Astrocyte of the hippocampus (primary cell): ENCODE measurements at regions not wholly inside any gene's neighbourhood (a gene's known extent, or its start where the extent isn't known, plus 50 kb on each side); places are given as distances from the start of the nearest gene placed in this dataset.
A peak's percentile ranks its signal among the peaks of the same experiment; 100 is the strongest.
"Not testable (repeated sequence)": the region's sequence is repeated elsewhere in the genome, so short reads cannot be mapped to it uniquely, and the experiment has no call there.

Source experiments
- DNase-seq: peaks from one replicate; pipeline ENCODE4 v3.0.0; 2011; ENCODE audit warnings: low read depth, low spot score

- DNase-seq: no peak
Observed at GRCh38 chr22:26082866-26083265, 86.4 kb upstream of the SEZ6L start.

- DNase-seq: peak; percentile 4
Observed at GRCh38 chr22:26086359-26086758, 82.9 kb upstream of the SEZ6L start.

- no peak for DNase-seq
Observed at GRCh38 chr22:26087816-26088215, 81.4 kb upstream of the SEZ6L start.

GRCh38 chr22:26090821-26091220 is 78.4 kb upstream of the SEZ6L start:
- DNase-seq: no peak

- not testable (repeated sequence) for DNase-seq
Observed at GRCh38 chr22:26094497-26094896, 74.8 kb upstream of the SEZ6L start.

GRCh38 chr22:26095256-26095956 is 73.9 kb upstream of the SEZ6L start:
- DNase-seq: no peak

GRCh38 chr22:26097411-26097810 is 71.9 kb upstream of the SEZ6L start:
- no peak for DNase-seq

- DNase-seq: no peak
Observed at GRCh38 chr22:26097840-26098239, 71.4 kb upstream of the SEZ6L start.

GRCh38 chr22:26103023-26103422 is 66.2 kb upstream of the SEZ6L start:
- DNase-seq: no peak

GRCh38 chr22:26106412-26106811 is 62.9 kb upstream of the SEZ6L start:
- DNase-seq: no peak

- DNase-seq: no peak
Observed at GRCh38 chr22:26109686-26110315, 59.5 kb upstream of the SEZ6L start.

GRCh38 chr22:26114826-26115225 is 54.4 kb upstream of the SEZ6L start:
- DNase-seq: no peak

GRCh38 chr22:26115266-26115665 is 54.0 kb upstream of the SEZ6L start:
- DNase-seq: no peak
